Left kidney (tissue), 1 donor: ENCODE measurements at regions not wholly inside any gene's neighbourhood (a gene's known extent, or its start where the extent isn't known, plus 50 kb on each side); places are given as distances from the start of the nearest gene placed in this dataset.

Experiments
- DNase-seq: peaks from one replicate; pipeline ENCODE4 v3.0.0-alpha.2; 2013

DNA sequence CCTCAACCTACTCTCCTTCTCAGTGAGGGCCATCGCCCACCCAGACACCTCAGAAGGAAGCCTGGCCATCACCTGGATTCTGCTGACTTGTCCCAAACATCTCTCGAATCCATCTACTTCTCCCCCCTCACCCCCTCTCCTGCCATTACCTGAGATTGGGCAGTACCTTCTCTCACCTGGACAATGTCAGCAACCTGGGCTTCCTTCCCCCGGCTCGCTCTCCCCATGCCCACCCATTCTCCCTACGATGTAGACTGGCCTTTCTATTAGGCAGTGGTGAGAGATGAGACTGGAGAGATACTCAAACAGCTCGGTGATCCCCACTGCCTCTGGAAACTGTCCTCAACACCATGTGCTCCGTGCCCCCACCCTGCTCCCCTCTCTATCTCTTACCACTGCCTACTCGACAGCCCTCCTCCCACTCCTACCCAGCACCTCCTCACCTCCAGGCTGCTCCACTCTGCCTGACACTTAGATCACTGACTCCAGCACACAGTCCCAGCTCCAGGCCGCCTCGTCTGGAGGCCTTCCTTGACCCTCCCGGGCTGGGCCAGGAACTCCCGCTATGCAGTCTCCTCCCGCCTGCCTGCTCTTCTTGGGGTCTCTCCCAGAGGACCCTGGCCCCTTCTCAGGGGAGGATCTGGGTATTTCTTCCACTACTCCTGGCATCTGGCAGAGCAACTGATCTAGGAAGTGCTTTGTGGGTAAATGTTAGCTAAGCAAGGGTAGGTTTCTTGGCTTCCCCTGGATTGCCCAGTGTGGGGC, 235.8 kb upstream of the NLRP1 start:
- DNase-seq = no peak

DNA sequence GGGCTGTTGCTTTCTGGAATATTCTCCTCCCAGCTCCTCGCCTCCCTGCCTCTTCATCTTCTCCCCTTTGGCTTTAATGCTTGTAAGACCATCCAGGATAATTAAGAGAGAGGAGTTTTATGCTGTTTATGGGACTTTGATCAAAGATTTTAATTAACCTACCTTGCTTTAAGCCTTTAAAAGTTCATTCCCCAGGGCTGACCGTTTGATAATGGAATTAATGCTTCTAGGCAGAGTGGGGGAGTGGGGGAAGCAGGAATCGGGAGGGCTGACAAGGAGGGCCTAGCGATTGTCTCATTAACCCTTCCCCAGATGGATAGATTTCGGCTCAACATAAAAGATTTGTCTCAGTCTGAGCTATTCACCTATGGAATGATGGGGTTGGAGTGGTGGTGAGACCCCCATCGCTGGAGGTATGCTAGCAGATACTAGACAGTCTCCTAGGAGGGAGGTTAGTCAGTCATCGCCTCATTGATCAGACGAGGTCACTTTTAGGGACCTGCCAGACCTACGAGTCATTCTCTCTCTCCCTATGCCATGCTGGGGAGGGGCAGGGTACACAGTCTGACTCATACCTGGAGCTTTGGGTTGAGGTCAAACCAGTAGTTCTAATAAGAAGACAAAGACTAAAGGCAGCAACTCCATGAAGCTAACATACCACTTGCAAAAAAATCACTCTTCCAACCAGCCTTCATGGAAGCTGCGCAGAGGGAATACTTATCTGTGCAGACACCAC, 236.6 kb upstream of the NLRP1 start:
- DNase-seq = no peak

DNA sequence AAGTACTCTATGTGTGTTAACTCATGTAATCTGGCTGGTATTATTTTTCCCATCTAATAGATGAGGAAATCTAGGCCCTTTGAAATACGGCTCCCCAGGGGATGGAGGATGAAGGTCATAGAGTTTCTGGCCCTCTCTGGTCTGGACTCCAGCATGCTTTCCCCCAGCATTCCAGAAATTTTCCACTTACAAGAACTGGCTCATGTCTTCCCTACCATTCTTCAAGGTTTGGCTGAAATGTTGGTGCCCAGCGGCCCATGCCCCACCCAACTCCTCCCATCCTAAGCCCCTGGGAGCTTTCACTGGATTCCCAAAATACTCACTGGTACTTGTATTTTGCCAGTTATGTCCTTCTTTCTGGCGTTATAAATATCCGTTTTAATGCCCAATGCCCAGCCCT, 237.5 kb upstream of the NLRP1 start:
- no peak for DNase-seq

DNA sequence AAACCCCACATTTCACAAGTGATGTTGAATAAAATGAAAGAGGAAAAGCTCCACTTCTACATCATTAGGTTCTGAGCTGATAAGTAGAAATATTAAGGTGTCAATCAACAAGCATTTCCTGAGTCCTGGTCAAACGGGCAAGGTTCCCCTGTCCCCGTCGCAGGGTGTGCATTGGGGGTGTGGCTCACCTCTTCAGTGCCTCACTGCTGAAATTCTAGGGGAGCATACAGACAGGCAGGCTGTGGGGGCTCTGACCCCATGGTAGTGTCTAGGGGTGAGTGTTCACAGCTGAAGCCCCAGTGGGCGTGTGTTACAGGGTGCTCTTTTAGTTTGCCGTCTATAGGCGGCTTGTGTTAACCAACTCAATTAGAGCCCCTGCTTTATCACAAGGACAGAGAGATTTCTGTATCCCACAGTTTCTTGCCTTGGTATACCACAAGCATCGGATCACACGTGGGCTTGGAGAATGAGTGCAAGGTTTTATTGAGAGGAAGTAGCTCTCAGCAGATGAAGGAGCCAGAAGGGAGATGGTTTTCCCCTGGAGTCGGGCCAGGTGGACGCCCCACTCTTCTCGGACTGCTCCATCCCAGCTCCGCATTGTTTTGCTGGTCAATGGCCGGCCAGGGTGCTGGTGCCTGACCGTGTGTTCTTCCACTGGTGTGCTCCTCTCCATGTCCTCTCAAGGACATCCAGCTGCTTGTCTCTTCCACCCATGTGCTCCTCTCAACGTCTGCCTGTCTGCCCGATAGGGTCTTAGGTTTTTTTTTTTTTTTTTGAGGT, 238.2 kb upstream of the NLRP1 start:
- no peak for DNase-seq

DNA sequence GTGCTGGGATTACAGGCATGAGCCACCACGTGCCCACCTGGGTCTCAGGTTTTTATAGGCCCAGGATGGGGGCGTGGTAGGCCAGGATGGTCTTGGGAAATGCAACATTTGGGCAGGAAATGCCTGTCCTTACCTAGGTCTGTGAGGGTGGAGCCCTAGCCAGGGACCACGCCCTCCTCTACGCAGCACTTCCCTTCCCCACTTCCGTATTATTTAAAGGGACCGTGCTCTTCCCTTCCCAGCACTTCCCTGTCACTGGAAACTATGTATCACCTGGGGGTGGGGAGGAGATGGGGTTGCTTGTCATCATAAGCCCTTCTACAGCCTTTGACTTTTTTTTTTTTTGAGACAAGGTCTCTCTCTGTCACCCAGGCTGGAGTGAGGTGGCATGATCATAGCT, 238.9 kb upstream of the NLRP1 start:
- DNase-seq = no peak

DNA sequence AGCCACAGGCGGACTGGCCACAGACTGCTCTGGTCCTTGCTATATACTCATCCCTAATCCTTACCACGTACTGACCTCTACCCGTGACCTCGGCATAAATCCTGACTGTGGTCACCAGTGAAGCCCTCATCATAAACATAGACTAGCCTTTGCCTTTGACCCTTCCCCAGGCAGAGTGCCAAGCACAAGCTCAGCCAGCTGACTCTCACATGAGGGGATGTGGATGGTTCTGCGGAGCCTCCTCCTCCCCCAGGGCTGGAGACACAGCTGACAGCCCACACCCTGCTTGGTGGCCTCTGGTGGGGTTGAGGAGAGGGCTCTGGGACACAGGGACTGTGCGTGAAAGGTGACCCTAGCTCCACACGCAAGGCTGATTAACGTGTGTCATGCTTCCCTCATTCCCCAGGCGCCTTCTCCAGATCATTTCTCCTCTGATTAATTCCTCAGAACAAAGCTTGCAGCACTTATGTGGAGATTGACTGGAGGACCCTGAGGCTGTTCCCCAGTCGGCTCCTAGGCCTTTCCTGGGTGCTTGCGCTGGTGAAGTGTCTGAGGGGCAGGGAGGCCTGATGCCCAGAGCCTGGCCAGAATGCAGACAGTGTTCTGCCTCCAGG, 241.5 kb upstream of the NLRP1 start:
- peak; percentile 34 for DNase-seq

DNA sequence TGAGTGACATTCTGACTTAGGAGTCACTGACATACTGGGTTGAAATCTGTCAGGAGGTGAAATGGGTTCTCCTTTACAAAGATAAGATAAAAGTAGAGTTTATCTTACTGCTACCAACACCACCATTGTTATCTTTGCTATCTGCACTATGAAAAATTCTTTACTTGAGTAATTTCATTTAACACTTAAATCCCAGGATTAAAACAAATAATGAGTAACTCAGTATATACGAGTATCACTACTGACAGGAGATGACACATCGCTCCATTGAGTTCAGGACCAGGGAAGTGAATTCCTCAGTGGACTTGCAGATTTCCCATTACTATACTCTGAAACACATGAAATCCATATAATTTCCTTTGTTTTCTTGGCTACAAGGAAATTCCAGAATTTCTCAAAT, 242.1 kb upstream of the NLRP1 start:
- no peak for DNase-seq

DNA sequence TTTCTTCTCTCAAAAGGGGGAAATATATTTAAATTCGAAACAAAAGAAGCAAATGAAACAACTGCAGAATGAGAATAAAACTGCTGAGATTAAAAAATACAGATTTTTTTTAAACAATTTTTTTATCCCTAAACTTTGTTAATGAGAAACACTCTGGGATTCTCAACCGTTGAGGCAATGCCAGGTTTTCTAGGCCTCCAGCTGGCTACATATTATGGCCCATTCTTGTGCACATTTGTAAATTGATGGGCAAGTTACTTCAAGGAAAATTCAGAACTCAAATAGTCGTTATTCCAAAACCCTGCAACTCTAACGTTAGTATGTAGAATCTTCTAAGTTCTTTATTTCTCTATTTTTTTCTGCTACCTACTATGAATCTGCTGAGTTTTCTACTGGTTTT, 239.3 kb upstream of the WSCD1 start:
- DNase-seq = no peak

DNA sequence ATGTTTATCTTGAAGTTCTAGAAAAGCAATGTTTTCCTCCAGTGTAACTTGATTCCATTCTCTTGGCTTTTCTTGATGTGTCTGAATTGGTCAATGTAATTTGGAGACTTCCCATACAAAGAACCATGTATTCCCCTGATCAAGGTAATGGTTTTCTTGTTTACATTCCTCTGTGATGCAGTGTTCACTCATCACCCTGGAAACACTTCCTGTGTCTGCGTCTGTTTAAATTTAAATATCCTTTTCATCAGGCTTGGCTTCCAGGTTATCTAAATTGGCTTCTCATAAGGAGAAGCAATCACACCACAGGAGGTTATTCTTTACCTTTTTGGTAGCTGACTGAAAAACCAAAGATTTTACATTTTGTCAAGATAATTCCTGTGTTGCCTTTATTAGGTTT, 237.3 kb upstream of the WSCD1 start:
- DNase-seq = no peak

DNA sequence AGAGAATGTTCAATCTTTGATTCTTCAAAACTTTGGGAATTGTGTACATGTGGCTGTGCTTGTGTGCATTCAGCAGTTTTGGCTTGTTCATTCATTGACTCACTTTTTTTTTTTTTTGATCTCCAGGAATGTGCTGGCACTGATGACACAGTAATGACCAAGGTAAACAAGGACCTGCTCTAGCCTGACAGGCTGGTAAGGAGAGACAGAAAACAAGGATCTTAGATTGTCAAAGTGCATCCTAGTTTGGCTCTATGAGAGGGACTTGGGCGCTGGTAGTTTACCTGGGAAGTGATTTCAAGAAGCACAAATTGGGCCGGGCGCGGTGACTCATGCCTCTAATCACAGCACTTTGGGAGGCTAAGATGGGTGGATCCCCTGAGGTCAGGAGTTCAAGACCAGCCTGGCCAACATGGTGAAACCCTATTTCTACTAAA, 233.1 kb upstream of the WSCD1 start:
- DNase-seq = no peak

DNA sequence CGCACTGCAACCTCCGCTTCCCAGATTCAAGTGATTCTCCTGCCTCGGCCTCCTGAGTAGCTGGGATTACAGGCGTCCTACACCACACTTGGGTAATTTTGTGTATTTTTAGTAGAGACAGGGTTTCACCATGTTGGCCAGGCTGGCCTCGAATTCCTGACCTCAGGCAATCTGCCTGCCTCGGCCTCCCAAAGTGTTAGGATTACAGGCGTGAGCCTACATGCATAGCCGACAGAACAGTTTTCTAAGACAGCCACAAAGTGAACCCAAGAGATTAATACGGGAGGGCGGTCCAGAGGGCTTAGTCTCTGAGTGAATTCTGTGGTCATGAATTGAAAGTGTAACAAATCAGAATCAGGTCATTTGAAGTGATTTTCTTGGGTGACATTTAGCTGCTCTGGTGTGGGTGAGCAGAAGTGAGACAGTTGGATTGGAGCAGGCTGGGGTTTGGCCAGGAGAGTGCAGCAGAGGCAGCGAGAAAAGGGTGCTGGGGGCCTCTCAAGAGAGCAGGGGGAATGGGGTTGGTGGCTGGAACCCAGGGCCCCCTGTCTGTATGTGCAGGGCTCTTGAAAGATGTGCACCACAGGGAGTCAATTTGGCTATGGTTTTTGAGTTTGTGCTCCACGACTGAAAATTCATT, 231.4 kb upstream of the WSCD1 start:
- DNase-seq = no peak

DNA sequence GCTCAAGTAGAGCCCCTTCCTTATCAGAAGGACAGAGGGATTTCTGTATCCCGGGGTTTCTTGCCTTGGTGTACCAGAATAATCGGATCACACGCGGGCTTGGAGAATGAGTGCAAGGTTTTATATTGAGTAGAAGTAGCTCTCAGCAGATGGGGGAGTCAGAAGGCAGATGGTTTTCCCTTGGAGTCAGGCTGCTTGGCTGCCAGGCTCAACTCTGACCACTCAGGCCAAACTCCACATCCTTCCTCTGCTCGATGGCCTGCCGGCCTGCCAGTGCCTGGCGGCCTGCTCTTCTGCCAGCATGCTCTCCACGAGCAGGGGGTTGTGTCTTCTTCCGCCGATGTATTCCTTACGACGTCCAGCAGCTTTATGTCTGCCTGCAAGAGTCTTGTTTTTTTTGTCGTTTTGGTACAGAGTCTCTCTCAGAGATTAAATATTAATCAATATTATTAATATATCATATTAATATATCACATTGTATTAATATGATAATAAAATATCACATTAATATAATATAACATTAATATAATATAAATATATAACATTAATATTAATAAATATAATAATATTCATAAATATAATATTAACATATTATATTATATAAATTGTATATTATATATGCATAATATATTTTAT, 229.2 kb upstream of the WSCD1 start:
- DNase-seq = no peak

DNA sequence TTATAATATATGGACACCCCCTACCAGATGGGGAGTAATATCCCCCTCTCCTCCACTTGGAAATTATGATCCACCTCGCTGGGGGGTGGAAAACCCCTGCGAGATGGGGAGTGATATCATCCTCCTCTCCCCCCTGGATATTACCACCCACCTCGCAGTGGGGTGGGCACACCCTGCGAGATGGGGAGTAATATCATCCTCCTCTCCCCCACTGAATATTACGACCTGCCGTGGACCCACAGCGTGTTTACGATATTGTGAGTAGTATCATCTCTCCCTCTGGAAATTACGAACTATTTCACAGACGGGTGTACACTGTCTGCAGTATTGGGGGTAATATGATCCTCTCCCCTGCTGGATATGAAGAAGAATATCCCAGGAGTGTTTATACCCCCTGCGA, 228.3 kb upstream of the WSCD1 start:
- DNase-seq = no peak

DNA sequence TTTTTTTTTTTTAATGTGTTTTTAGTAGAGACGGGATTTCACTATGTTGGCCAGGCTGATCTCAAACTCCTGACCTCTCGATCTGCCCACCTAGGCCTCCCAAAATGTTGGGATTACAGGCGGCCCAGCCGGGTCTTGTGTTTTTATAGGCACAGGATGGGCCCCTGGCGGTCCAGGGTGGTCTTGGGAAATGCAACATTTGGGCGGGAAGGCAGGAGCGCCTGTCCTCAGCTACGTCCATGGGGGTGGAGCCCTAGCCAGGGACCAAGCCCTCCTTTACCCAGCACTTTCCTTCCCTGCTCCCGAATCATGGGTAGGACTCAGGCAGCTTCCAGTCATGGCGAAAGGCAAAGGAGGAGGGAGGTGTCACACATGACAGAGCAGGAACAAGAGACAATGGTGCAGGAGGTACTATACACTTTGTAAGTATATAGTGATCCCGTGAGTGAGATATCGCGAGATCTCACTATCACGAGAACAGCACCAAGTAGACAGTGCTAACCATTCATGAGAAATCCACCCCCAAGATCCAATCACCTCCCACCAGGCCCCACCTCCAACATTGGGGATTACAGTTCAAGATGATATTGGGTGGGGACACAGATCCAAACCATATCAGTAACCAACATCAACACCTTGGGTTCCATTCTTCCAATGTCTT, 226.7 kb upstream of the WSCD1 start:
- no peak for DNase-seq

DNA sequence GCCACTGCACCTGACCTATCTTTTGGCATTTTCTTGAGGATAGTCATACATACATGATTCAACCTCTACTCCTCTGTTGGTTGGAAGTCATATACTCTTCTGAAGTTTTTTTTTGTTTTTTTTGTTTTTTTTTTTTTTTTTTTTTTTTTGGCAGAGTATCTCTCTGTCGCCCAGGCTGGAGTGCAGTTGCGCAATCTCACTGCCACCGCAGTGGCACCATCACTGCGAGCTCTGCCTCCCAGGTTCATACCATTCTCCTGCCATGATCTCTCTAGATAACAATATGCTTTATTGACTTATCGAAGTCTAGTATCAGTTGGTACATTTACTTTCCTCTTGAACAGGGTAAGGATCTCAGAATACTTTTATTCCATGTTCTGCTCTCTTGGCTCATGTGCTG, 224.2 kb upstream of the WSCD1 start:
- DNase-seq = no peak

DNA sequence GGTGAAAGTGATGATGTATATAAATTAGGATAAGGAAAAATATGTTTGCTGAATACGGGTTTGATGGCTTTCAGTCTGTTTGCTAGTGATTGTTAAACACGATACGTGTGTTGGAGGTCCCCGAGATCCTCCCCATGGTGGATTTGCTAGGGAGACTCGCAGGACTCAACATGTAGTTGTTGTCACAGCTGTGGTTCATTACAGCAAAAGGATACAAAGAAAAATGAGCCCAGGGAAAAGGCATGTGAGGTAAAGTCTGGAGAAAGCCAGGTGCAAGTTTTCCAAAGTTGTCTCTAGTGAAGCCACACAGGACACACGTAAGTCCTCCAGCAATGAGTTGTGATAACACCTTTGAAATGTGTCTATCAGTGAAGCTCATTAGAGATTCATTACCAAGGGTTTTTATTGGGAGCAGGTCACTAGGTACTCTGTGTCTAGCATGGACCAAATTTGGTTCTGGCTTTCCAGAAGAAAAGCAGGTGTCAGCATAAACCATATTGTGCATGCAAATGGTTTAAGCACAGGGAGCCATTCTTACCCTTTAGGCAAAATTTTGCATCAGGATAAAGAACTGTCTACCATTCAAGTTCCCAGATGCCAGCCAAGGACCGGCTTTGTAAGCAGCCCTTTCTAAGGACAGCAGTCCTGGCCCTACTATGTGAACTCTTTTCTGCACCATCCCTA, 215.2 kb upstream of the WSCD1 start:
- DNase-seq = no peak

DNA sequence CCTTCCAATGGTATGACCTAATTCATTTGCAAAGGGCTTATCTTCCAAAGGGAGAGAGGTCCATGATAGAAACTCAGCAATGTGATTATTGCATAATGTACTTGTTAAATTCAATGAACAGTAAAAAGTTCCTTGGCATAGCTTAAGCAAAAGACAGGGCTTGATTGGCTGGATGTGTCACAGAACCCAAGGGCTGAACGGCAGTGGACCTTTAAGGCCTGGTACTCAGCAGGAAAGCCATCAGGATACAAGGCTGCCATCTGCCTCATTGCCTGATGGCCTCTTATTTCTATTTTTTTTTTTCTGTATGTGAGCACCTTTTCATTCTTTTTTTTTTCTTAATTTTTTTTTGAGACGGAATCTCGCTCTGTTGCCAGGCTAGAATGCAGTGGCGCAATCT, 208.9 kb upstream of the WSCD1 start:
- no peak for DNase-seq

DNA sequence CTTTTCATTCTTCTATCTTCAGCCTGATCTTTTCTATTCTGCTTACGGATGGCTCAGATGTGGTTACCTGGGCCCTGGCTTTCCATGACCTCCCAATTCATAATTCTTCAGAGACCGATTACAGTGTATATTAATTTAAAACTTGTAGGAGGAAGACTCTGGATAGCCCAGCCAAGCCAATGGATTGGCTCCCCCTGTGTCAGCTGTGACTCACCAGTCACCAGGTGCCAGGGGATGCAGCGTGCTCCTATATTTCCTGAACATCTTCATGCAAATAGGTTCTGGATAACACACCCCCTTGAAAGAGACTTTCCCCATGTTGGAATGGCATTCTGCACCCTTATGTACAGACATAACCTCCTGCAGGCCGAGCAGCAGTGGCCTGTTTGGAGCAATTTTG, 208.3 kb upstream of the WSCD1 start:
- DNase-seq = no peak

DNA sequence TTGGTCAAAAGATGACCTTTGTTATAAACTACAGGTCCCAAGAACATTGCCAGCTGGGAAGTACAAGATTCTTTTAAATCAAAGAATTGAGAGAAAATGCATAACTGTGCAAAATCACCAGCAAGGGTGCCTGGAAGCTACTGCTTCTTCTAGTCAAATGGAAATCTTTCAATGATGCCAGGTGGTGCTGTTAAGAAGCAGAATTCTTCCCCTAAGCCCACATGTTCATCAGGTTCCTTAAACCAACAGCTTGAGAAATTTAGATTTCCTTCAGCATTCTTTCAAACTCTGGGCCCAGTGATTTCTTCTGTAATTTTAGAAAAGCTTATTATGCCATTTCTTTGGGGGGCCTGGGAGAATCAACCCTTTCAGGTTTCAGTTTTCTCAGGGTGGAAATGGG, 207.8 kb upstream of the WSCD1 start:
- no peak for DNase-seq
